GM12878 (cell line): ENCODE measurements at regions not wholly inside any gene's neighbourhood (a gene's known extent, or its start where the extent isn't known, plus 50 kb on each side); places are given as distances from the start of the nearest gene placed in this dataset.

Source experiments
- ATAC-seq: fragments of 200-7000 bp; cut with Tn5 transposase; 3 replicates; pipeline ENCODE4 v1.9.1; 2020; ENCODE audit warnings: mild to moderate bottlenecking, moderate library complexity
- BruUV-seq: library from RNA; stranded (reverse); fragments of 400-500 nt; replicated peaks from 2 replicates; lab custom pipeline; 2021; lab: Mats Ljungman, UMichigan
- CTCF ChIA-PET: fragments of 300-600 bp; sonication (Branson Sonifier 250); formaldehyde crosslinking; extraction: SDS; loops from one replicate; lab custom pipeline; 2021; ENCODE audit warnings: inconsistent platforms; lab: Yijun Ruan, JAX
- POLR2A ChIA-PET: fragments of 350-600 bp; formaldehyde crosslinking; extraction: SDS; loops from one replicate; lab custom pipeline; 2021; ENCODE audit warnings: inconsistent platforms; lab: Charles Lee
- RAD21 ChIA-PET: fragments of 300-600 bp; sonication (Branson Sonifier 250); formaldehyde crosslinking; loops from one replicate; lab custom pipeline; 2023; ENCODE audit warnings: antibody characterized with exemption; ENCODE audit not compliant: unreplicated experiment; lab: Charles Lee
- SMC1A ChIA-PET: fragments of 300-600 bp; sonication (Branson Sonifier 250); formaldehyde crosslinking; loops from one replicate; lab custom pipeline; 2023; ENCODE audit not compliant: unreplicated experiment, uncharacterized antibody; lab: Charles Lee
- DNase-seq: peaks from one replicate; pipeline ENCODE4 v3.0.0-alpha.2; 2011; ENCODE audit warnings: low read depth, low spot score
- FAIRE-seq: peaks from 3 replicates; lab custom pipeline; 2011; peaks lifted over from hg19 to GRCh38; lab: Jason Lieb, UNC
- H2AFZ ChIP-seq: 2 replicates; pipeline ENCODE4 v1.6.0; 2011; ENCODE audit warnings: low read depth, low read length, control low read depth; ENCODE audit not compliant: control insufficient read depth
- H3K27ac ChIP-seq: 2 replicates; pipeline ENCODE4 v1.5.1; 2011; ENCODE audit warnings: control low read depth; ENCODE audit not compliant: control insufficient read depth, insufficient read depth
- H3K27me3 ChIP-seq, 2 experiments: replicated peaks in 1 of 2; 2 replicates each; pipeline versions ENCODE4 v1.6.0 to v1.6.1; 2011; ENCODE audit warnings: low read length in 1 of 2; ENCODE audit not compliant: control insufficient read depth in 2 of 2, insufficient read depth in 2 of 2
- H3K36me3 ChIP-seq, 2 experiments: 2 replicates each; pipeline ENCODE4 v1.5.1; 2011; ENCODE audit warnings: low read length in 1 of 2; ENCODE audit not compliant: control insufficient read depth in 2 of 2, insufficient read depth in 2 of 2
- H3K4me1 ChIP-seq: 2 replicates; pipeline ENCODE4 v1.6.1; 2011; ENCODE audit warnings: mild to moderate bottlenecking, low read length, moderate library complexity, mixed read lengths; ENCODE audit not compliant: control insufficient read depth, insufficient read depth
- H3K4me2 ChIP-seq: 2 replicates; pipeline ENCODE4 v1.6.0; 2011; ENCODE audit warnings: control low read depth; ENCODE audit not compliant: control insufficient read depth, insufficient read depth
- H3K4me3 ChIP-seq: fragments of 200-600 bp; sonication (generic); 2 replicates; pipeline ENCODE4 v1.5.1; 2016
- H3K79me2 ChIP-seq: 2 replicates; pipeline ENCODE4 v1.6.0; 2011; ENCODE audit warnings: low read length; ENCODE audit not compliant: control insufficient read depth, insufficient read depth
- H3K9ac ChIP-seq: 2 replicates; pipeline ENCODE4 v1.8.0; 2011; ENCODE audit warnings: low read length, control low read depth, mixed read lengths; ENCODE audit not compliant: control insufficient read depth, insufficient read depth
- H3K9me3 ChIP-seq: replicated peaks from 3 replicates; pipeline ENCODE4 v1.5.1; 2011; ENCODE audit warnings: mild to moderate bottlenecking, low read length; ENCODE audit not compliant: control insufficient read depth, insufficient read depth
- H4K20me1 ChIP-seq: 2 replicates; pipeline ENCODE4 v1.6.0; 2011; ENCODE audit not compliant: control insufficient read depth, insufficient read depth
- CEBPB ChIP-seq, 2 experiments: fragments of 150-350 bp in 1 of 2; IDR thresholded peaks; 2 replicates each; pipeline ENCODE4 v1.6.1; 2012 to 2014; ENCODE audit warnings: low read depth in 2 of 2, low read length in 2 of 2, borderline replicate concordance in 1 of 2, inconsistent platforms in 1 of 2
- ETV6 ChIP-seq, 2 experiments: fragments of 450-650 bp in 1 of 2; IDR thresholded peaks in 1 of 2; conservative IDR thresholded peaks in 1 of 2; 2 replicates each; pipeline ENCODE4 v1.6.1; 2014; ENCODE audit warnings: antibody characterized with exemption in 1 of 2, borderline replicate concordance in 1 of 2, low read depth in 1 of 2, mild to moderate bottlenecking in 1 of 2, moderate library complexity in 1 of 2
- HDAC6 ChIP-seq: fragments of 200-600 bp; sonication (generic); IDR thresholded peaks from one replicate; pipeline ENCODE4 v1.8.0; 2017; ENCODE audit warnings: antibody characterized with exemption; ENCODE audit not compliant: unreplicated experiment
- PML ChIP-seq: IDR thresholded peaks from 2 replicates; pipeline ENCODE4 v1.6.1; 2012; ENCODE audit warnings: low read length, inconsistent platforms
- RELA ChIP-seq: fragments of 450-650 bp; IDR thresholded peaks from 2 replicates; pipeline ENCODE4 v1.8.0; 2014; ENCODE audit warnings: borderline replicate concordance; ENCODE audit not compliant: partially characterized antibody
- SIN3A ChIP-seq: IDR thresholded peaks from 2 replicates; pipeline ENCODE4 v1.6.1; 2012; ENCODE audit warnings: low read depth, low read length, improper control_type of control experiment
- WGBS: methylation state at CpG from one replicate; pipeline ENCODE4 v1.1.6; 2016; ENCODE audit warnings: low lambda C conversion rate; ENCODE audit not compliant: insufficient replicate concordance, insufficient coverage; ENCODE audit errors: missing lambda C conversion rate; 5-methylcytosine and 5-hydroxymethylcytosine counted together
- in situ Hi-C: fragments of 300-500 bp; cut with MboI; formaldehyde crosslinking; loops from 9 replicates; pipeline ENCODE4 v1.14.3; 2018; ENCODE audit warnings: mixed read lengths
- intact Hi-C: fragments of 100-400 bp; cut with micrococcal nuclease; formaldehyde crosslinking; loops from one replicate; pipeline ENCODE4 v1.14.2; 2022; ENCODE audit not compliant: unreplicated experiment
- TF ChIP-seq, protein P1 (sequence below): fragments of 450-650 bp; IDR thresholded peaks from 2 replicates; pipeline ENCODE4 v1.6.1; 2016; ENCODE audit warnings: mild to moderate bottlenecking, moderate library complexity, borderline replicate concordance

DNA sequence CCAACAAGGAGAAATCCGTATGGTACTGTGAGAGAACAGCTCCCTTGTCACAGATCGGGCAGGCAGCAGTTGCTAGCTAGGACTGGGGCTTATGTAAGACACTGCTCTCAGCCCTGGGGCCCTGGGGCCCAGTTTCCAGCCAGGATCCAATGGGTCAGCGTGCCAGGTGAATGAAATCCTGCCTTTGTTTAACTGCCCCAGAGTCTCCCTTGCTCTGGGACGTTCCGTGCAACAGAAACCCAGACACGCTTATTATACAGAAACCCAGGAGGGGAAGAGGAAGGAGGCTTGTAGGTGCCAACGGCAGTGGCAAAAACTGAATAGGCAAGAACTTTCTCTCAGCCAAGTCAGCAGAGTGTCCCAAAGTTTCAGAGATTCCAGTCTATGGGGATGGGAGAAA is 110.6 kb downstream of the DIO2 start:
- ATAC-seq, result no peak
- intact Hi-C loops, result no loop called here
- CTCF ChIA-PET, result no interaction called here
- H3K36me3 ChIP-seq, result no peaks in the 10 kb centered on the region
- no TSS peak for BruUV-seq
- H3K4me1 ChIP-seq, result no peaks in the 10 kb centered on the region
- H3K27me3 ChIP-seq, result no peaks in the 10 kb centered on the region
- TF ChIP-seq, protein P1, sequence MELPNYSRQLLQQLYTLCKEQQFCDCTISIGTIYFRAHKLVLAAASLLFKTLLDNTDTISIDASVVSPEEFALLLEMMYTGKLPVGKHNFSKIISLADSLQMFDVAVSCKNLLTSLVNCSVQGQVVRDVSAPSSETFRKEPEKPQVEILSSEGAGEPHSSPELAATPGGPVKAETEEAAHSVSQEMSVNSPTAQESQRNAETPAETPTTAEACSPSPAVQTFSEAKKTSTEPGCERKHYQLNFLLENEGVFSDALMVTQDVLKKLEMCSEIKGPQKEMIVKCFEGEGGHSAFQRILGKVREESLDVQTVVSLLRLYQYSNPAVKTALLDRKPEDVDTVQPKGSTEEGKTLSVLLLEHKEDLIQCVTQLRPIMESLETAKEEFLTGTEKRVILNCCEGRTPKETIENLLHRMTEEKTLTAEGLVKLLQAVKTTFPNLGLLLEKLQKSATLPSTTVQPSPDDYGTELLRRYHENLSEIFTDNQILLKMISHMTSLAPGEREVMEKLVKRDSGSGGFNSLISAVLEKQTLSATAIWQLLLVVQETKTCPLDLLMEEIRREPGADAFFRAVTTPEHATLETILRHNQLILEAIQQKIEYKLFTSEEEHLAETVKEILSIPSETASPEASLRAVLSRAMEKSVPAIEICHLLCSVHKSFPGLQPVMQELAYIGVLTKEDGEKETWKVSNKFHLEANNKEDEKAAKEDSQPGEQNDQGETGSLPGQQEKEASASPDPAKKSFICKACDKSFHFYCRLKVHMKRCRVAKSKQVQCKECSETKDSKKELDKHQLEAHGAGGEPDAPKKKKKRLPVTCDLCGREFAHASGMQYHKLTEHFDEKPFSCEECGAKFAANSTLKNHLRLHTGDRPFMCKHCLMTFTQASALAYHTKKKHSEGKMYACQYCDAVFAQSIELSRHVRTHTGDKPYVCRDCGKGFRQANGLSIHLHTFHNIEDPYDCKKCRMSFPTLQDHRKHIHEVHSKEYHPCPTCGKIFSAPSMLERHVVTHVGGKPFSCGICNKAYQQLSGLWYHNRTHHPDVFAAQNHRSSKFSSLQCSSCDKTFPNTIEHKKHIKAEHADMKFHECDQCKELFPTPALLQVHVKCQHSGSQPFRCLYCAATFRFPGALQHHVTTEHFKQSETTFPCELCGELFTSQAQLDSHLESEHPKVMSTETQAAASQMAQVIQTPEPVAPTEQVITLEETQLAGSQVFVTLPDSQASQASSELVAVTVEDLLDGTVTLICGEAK, result no peak
- no peak for TF ChIP-seq ETV6 (conservative IDR thresholded peaks at IDR 0.05 in 1 of 2, IDR thresholded peaks at IDR 0.05 in 1 of 2; ENCODE audit: borderline replicate concordance in 1 of 2, low read depth in 1 of 2)
- TF ChIP-seq HDAC6, result no peak
- no peak for TF ChIP-seq CEBPB (IDR thresholded peaks at IDR 0.05; ENCODE audit: borderline replicate concordance in 1 of 2, low read depth in 2 of 2, low read length in 2 of 2)
- TF ChIP-seq PML, result no peak
- no peak for TF ChIP-seq SIN3A
- no peak for TF ChIP-seq RELA
- TF ChIP-seq, all 136 proteins: peak for 0
- SMC1A ChIA-PET, result interaction anchor here (0.6 kb wide), 1 partner anchor 404 kb away, joined by 3 read pairs; no protein-coding TSS in a partner anchor
- in situ Hi-C loops, result no loop called here
- H3K9me3 ChIP-seq, result no peaks in the 10 kb centered on the region
- no peak for DNase-seq
- RAD21 ChIA-PET, result no interaction called here
- no peaks in the 10 kb centered on the region for H4K20me1 ChIP-seq
- no peak for FAIRE-seq
- no peak overlapping the region for H2AFZ ChIP-seq
- H3K9ac ChIP-seq, result no peak overlapping the region
- no peak overlapping the region for H3K4me2 ChIP-seq
- WGBS, result 32% methylated on average over 7 of the region's 7 CpGs
- H3K79me2 ChIP-seq, result no peaks in the 10 kb centered on the region
- H3K4me3 ChIP-seq, result no peak overlapping the region
- POLR2A ChIA-PET, result no interaction called here
- no peak overlapping the region for H3K27ac ChIP-seq
